Activated naive CD8-positive, alpha-beta T cell (primary cell): ENCODE measurements at regions not wholly inside any gene's neighbourhood (a gene's known extent, or its start where the extent isn't known, plus 50 kb on each side); places are given as distances from the start of the nearest gene placed in this dataset.

Experiments
- H3K27ac Mint-ChIP-seq: one replicate; pipeline ENCODE4 v1.8.0; 2021; ENCODE audit warnings: mixed read lengths
- H3K27me3 Mint-ChIP-seq: one replicate; pipeline ENCODE4 v1.8.0; 2021; ENCODE audit warnings: mixed read lengths
- H3K36me3 Mint-ChIP-seq: one replicate; pipeline ENCODE4 v1.8.0; 2021; ENCODE audit warnings: mixed read lengths
- H3K4me1 Mint-ChIP-seq: one replicate; pipeline ENCODE4 v1.8.0; 2021; ENCODE audit warnings: low read depth, mixed read lengths
- H3K4me3 Mint-ChIP-seq: one replicate; pipeline ENCODE4 v1.8.0; 2021; ENCODE audit warnings: mild to moderate bottlenecking, mixed read lengths
- H3K9me3 Mint-ChIP-seq: one replicate; pipeline ENCODE4 v1.8.0; 2021; ENCODE audit warnings: low read depth, mixed read lengths

DNA sequence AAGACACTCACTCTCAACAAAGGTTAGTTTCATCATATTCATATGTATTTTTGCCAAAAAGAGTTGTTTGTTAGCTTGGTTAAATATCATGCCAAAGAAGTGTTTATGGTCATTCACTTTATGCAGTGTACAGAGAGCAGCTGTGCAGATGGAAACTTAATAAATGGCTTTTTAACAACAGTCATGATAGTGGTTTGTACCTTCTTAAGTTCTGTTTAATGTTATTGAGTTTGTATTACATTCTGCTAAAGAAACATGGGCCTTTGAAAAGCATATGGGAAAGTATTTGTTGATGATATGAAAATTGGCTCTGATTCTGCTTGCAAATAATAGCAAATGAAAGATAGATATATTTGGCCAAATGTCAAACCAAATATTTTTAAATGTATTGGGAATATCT lies 607.3 kb downstream of the NCAM2 start:
- no peaks in the 10 kb centered on the region for H3K36me3 Mint-ChIP-seq
- no peak overlapping the region for H3K4me3 Mint-ChIP-seq
- no peak overlapping the region for H3K27ac Mint-ChIP-seq
- H3K4me1 Mint-ChIP-seq: no peaks in the 10 kb centered on the region
- H3K27me3 Mint-ChIP-seq: no peaks in the 10 kb centered on the region
- peaks cover 10% of the 10 kb centered on the region for H3K9me3 Mint-ChIP-seq

- H3K27me3 Mint-ChIP-seq: no peaks in the 10 kb centered on the region
- H3K4me3 Mint-ChIP-seq: no peak overlapping the region
- H3K9me3 Mint-ChIP-seq: peaks cover 10% of the 10 kb centered on the region
- H3K27ac Mint-ChIP-seq: no peak overlapping the region
- no peaks in the 10 kb centered on the region for H3K4me1 Mint-ChIP-seq
- no peaks in the 10 kb centered on the region for H3K36me3 Mint-ChIP-seq
These were observed 607.8 kb downstream of the NCAM2 start for GRCh38 chr21:21606041-21606440.

DNA sequence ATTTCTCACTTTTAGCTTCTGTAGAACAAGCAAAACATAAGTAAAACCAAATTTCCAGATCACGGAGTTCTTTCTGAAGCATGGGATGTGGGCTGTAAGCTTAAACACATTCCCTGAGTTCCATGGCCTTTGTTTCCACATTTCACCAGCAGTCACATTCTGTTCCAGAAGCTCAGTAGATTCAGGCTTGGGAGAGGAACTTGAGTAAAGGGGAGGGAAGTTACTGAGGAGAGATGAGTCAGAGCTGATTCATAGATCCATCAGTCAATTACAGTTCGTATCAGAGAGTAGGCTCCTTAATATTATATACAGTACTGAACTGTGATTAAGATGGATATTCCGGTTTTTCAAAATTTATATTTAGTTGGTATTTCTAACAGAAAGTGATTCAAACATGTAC lies 614.3 kb downstream of the NCAM2 start:
- Mint-ChIP-seq H3K36me3 (no peaks in the 10 kb centered on the region), H3K27me3 (no peaks in the 10 kb centered on the region), H3K4me1 (no peaks in the 10 kb centered on the region), H3K4me3 (no peak overlapping the region), H3K27ac (no peak overlapping the region), H3K9me3 (peaks cover 8% of the 10 kb centered on the region)

DNA sequence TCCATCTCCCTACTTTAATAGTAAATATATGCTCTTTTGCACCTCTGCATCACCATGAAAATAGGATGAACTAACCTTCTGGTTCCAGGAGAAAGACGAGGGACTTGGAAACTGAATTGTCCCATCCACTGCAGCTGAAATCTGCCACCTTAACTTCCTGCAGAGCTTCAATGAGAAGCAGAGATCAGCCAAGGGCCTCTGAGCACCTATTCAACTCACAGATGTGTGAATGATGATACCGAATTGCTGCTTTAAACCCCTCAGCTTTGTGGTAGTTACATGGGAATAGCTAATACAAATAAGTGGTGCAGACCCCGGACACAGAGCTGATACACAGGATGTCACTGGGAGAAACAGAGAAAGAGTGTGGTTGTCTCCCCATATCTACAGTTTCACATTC lies 616.8 kb downstream of the NCAM2 start:
- H3K4me3 Mint-ChIP-seq: no peak overlapping the region
- H3K9me3 Mint-ChIP-seq: peaks cover 8% of the 10 kb centered on the region
- H3K27ac Mint-ChIP-seq: no peak overlapping the region
- no peaks in the 10 kb centered on the region for H3K36me3 Mint-ChIP-seq
- H3K4me1 Mint-ChIP-seq: no peaks in the 10 kb centered on the region
- H3K27me3 Mint-ChIP-seq: no peaks in the 10 kb centered on the region

GRCh38 chr21:21622460-21623234 lies 624.4 kb downstream of the NCAM2 start:
- H3K27me3 Mint-ChIP-seq: no peaks in the 10 kb centered on the region
- H3K36me3 Mint-ChIP-seq: no peaks in the 10 kb centered on the region
- peaks cover 5% of the 10 kb centered on the region for H3K9me3 Mint-ChIP-seq
- H3K27ac Mint-ChIP-seq: no peak overlapping the region
- no peaks in the 10 kb centered on the region for H3K4me1 Mint-ChIP-seq
- H3K4me3 Mint-ChIP-seq: no peak overlapping the region

GRCh38 chr21:21624674-21625073 lies 626.5 kb downstream of the NCAM2 start:
- Mint-ChIP-seq H3K9me3 (peaks cover 5% of the 10 kb centered on the region), H3K36me3 (no peaks in the 10 kb centered on the region), H3K4me3 (no peak overlapping the region), H3K4me1 (no peaks in the 10 kb centered on the region), H3K27ac (no peak overlapping the region), H3K27me3 (no peaks in the 10 kb centered on the region)

GRCh38 chr21:21631961-21632360 lies 633.8 kb downstream of the NCAM2 start:
- H3K36me3 Mint-ChIP-seq: no peaks in the 10 kb centered on the region
- H3K4me3 Mint-ChIP-seq: no peak overlapping the region
- H3K9me3 Mint-ChIP-seq: no peaks in the 10 kb centered on the region
- no peaks in the 10 kb centered on the region for H3K4me1 Mint-ChIP-seq
- no peaks in the 10 kb centered on the region for H3K27me3 Mint-ChIP-seq
- H3K27ac Mint-ChIP-seq: no peak overlapping the region

DNA sequence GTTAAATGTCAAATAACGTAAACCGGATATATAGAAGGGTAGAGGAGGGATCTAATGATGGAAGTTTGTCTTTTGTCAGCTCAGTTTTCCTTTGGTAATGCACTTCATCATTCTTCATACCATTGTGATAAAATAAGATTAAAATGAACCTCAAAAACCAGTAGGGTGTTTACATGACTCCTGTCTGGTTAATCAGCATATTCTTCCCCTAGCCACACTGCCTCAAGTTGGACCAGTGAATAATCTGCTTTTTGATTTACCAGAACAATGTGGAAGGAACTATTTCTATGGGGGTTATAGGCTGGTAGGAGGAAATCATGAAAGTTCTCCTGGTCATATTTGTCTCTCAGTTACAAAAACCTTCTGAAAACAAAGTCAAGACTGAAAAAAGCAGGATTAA lies 634.7 kb downstream of the NCAM2 start:
- H3K9me3 Mint-ChIP-seq: no peaks in the 10 kb centered on the region
- no peak overlapping the region for H3K4me3 Mint-ChIP-seq
- H3K27ac Mint-ChIP-seq: no peak overlapping the region

GRCh38 chr21:21661741-21662140 lies 663.5 kb downstream of the NCAM2 start:
- Mint-ChIP-seq H3K9me3 (no peaks in the 10 kb centered on the region), H3K36me3 (no peaks in the 10 kb centered on the region), H3K27ac (no peak overlapping the region), H3K4me3 (no peak overlapping the region), H3K27me3 (no peaks in the 10 kb centered on the region), H3K4me1 (no peaks in the 10 kb centered on the region)

More for the DNA sequence above, 634.7 kb downstream of the NCAM2 start:
- Mint-ChIP-seq H3K4me1 (no peaks in the 10 kb centered on the region), H3K27me3 (no peaks in the 10 kb centered on the region), H3K36me3 (no peaks in the 10 kb centered on the region)

- H3K4me3 Mint-ChIP-seq: no peak overlapping the region
- no peaks in the 10 kb centered on the region for H3K27me3 Mint-ChIP-seq
- H3K9me3 Mint-ChIP-seq: no peaks in the 10 kb centered on the region
- no peaks in the 10 kb centered on the region for H3K36me3 Mint-ChIP-seq
- H3K4me1 Mint-ChIP-seq: no peaks in the 10 kb centered on the region
- no peak overlapping the region for H3K27ac Mint-ChIP-seq
These were observed 664.6 kb downstream of the NCAM2 start for GRCh38 chr21:21662776-21663175.

- Mint-ChIP-seq H3K4me3 (no peak overlapping the region), H3K27me3 (no peaks in the 10 kb centered on the region)
These were observed 666.7 kb downstream of the NCAM2 start for GRCh38 chr21:21664871-21665270.

DNA sequence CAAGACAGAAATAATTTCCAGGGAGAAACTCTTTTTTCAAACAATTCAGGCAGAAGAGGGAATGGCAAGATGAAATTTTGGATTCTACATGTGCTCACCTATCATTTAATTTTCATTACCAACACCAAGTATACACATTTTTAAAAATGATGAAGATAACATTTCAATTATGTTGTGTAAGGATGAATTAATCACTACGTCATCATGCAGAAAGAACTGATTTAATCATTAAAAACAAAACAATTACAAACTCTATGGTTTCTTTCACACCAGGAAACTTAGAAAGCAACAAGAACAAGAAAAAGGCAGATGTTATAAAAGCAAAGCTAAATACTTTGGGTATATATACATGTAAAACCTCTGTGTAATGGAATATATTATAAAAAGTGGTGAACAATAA lies 668.5 kb downstream of the NCAM2 start:
- H3K36me3 Mint-ChIP-seq: no peaks in the 10 kb centered on the region
- no peaks in the 10 kb centered on the region for H3K27me3 Mint-ChIP-seq
- no peak overlapping the region for H3K27ac Mint-ChIP-seq

More at GRCh38 chr21:21664871-21665270, 666.7 kb downstream of the NCAM2 start:
- no peak overlapping the region for H3K27ac Mint-ChIP-seq
- H3K36me3 Mint-ChIP-seq: no peaks in the 10 kb centered on the region
- no peaks in the 10 kb centered on the region for H3K4me1 Mint-ChIP-seq
- no peaks in the 10 kb centered on the region for H3K9me3 Mint-ChIP-seq

DNA sequence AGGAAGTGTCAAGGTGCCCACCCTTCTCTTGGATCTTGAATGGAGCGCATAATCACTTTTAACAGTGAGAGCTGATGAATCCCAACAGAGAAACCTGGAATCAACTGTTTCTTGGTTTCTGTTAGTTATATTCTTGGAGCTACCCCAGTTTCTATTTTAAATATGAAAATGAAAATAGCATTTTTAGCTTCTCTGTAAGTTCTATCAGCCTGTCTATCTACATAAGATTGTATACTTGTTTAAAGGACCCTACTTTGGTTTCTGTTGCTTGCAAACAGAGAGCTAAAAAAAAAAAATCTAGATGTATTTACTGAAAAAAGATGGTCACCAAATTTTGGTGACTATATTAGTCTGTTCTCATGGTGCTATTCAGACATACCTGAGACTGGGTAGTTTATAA lies 670.0 kb downstream of the NCAM2 start:
- Mint-ChIP-seq H3K4me1 (no peaks in the 10 kb centered on the region), H3K36me3 (no peaks in the 10 kb centered on the region), H3K4me3 (no peak overlapping the region), H3K9me3 (no peaks in the 10 kb centered on the region), H3K27ac (no peak overlapping the region), H3K27me3 (no peaks in the 10 kb centered on the region)

More for the DNA sequence above, 668.5 kb downstream of the NCAM2 start:
- Mint-ChIP-seq H3K4me3 (no peak overlapping the region), H3K4me1 (no peaks in the 10 kb centered on the region), H3K9me3 (no peaks in the 10 kb centered on the region)

- Mint-ChIP-seq H3K36me3 (no peaks in the 10 kb centered on the region), H3K4me1 (no peaks in the 10 kb centered on the region), H3K9me3 (no peaks in the 10 kb centered on the region), H3K4me3 (no peak overlapping the region), H3K27ac (no peak overlapping the region), H3K27me3 (no peaks in the 10 kb centered on the region)
These were observed 675.8 kb downstream of the NCAM2 start for GRCh38 chr21:21673959-21674358.

- Mint-ChIP-seq H3K4me3 (no peak overlapping the region), H3K27me3 (no peaks in the 10 kb centered on the region), H3K9me3 (no peaks in the 10 kb centered on the region), H3K27ac (no peak overlapping the region), H3K4me1 (no peaks in the 10 kb centered on the region), H3K36me3 (no peaks in the 10 kb centered on the region)
These were observed 677.4 kb downstream of the NCAM2 start for GRCh38 chr21:21675601-21676000.

- no peaks in the 10 kb centered on the region for H3K27me3 Mint-ChIP-seq
- H3K27ac Mint-ChIP-seq: no peak overlapping the region
These were observed 684.0 kb downstream of the NCAM2 start for GRCh38 chr21:21682172-21682571.

More at GRCh38 chr21:21682172-21682571, 684.0 kb downstream of the NCAM2 start:
- no peaks in the 10 kb centered on the region for H3K36me3 Mint-ChIP-seq
- no peaks in the 10 kb centered on the region for H3K4me1 Mint-ChIP-seq
- peaks cover 13% of the 10 kb centered on the region for H3K9me3 Mint-ChIP-seq
- no peak overlapping the region for H3K4me3 Mint-ChIP-seq
